Testis (tissue), 2 donors: ENCODE measurements at regions not wholly inside any gene's neighbourhood (a gene's known extent, or its start where the extent isn't known, plus 50 kb on each side); places are given as distances from the start of the nearest gene placed in this dataset.

Source experiments
- POLR2A ChIP-seq: fragments of 450-650 bp; IDR thresholded peaks from one replicate; pipeline ENCODE4 v1.6.1; 2017; ENCODE audit warnings: antibody characterized with exemption, mild to moderate bottlenecking, moderate library complexity
- TF ChIP-seq, protein P1 (sequence below), 3 experiments: fragments of 450-650 bp in 2 of 3; fragments of 200-600 bp in 1 of 3; sonication (generic) in 1 of 3; IDR thresholded peaks; one replicate each; pipeline ENCODE4 v1.5.1; 2016 to 2019; ENCODE audit warnings: antibody characterized with exemption in 3 of 3, mild to moderate bottlenecking in 2 of 3, moderate library complexity in 1 of 3

DNA sequence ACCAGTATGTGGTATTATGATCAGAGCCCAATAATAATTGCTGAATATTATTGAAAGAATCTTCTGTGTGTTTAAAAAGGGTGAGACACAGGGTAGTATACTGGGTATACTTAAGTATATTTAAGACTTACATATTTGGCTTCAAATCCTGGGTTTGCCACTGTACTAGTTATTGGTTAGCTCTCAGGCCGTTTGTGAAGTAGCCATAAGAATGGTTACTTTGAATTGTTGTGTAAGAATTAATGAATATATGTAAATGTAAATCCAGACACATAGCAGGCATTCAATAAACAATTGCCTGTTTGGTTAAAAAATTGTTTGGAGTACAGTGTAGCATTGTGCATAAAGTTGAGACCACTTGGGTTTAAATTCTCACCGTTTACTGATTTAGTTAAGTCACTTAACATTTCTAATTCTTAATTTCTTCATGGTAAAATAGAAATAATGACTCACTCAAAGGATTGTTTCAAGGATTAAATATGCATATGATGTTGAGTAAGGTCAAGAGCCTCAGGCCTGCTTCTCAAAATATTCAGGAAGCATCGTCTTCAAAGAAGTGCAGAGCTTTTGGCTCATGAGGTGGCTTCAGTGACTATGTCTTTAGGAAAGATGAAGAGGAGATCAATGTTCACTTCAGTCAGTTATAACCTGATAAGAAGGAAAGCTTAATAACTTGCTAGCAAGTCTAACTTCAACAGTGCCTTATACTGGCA, 207.9 kb upstream of the NT5C1B start:
- no peak for TF ChIP-seq POLR2A
- TF ChIP-seq, protein P1, sequence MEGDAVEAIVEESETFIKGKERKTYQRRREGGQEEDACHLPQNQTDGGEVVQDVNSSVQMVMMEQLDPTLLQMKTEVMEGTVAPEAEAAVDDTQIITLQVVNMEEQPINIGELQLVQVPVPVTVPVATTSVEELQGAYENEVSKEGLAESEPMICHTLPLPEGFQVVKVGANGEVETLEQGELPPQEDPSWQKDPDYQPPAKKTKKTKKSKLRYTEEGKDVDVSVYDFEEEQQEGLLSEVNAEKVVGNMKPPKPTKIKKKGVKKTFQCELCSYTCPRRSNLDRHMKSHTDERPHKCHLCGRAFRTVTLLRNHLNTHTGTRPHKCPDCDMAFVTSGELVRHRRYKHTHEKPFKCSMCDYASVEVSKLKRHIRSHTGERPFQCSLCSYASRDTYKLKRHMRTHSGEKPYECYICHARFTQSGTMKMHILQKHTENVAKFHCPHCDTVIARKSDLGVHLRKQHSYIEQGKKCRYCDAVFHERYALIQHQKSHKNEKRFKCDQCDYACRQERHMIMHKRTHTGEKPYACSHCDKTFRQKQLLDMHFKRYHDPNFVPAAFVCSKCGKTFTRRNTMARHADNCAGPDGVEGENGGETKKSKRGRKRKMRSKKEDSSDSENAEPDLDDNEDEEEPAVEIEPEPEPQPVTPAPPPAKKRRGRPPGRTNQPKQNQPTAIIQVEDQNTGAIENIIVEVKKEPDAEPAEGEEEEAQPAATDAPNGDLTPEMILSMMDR (IDR thresholded peaks at IDR 0.05) = no peak
